ENCODE measurements at regions not wholly inside any gene's neighbourhood (a gene's known extent, or its start where the extent isn't known, plus 50 kb on each side); places are given as distances from the start of the nearest gene placed in this dataset.
A peak's percentile ranks its signal among the peaks of the same experiment; 100 is the strongest.

DNA sequence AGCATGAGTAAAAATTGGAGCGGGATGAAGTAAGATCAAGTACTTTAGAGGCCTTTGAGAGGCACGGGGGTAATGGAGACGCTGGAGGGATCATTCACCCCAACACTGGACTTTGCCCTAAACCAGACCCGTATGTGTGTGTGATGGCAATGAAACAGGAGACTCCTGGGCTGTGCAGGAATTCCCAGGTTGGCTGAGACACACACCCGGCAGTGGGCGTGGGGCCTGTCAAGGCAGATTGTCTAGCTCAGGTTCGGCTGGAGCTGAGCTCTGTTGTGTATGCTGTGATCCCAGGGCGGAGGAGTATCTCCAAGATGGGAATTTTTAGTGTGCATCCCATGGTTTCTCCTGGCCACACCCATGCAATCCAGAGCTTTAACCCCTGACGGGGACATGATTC lies 83.2 kb upstream of the MC2R start:
- intact Hi-C loops (cut with DNase I): no loop called here
- Histone ChIP-seq H3K36me3 (replicated peaks in 1 of 2) (no peaks in the 10 kb centered on the region), H3K9me3 (replicated peaks in 1 of 3) (no peaks in the 10 kb centered on the region), H3K27me3 (no peaks in the 10 kb centered on the region), H3K4me3 (no peak overlapping the region), H3K4me1 (replicated peaks in 1 of 2) (no peaks in the 10 kb centered on the region), H3K27ac (no peak overlapping the region)
- no peak for TF ChIP-seq POLR2A (IDR thresholded peaks at IDR 0.05)
- TF ChIP-seq, protein P1, sequence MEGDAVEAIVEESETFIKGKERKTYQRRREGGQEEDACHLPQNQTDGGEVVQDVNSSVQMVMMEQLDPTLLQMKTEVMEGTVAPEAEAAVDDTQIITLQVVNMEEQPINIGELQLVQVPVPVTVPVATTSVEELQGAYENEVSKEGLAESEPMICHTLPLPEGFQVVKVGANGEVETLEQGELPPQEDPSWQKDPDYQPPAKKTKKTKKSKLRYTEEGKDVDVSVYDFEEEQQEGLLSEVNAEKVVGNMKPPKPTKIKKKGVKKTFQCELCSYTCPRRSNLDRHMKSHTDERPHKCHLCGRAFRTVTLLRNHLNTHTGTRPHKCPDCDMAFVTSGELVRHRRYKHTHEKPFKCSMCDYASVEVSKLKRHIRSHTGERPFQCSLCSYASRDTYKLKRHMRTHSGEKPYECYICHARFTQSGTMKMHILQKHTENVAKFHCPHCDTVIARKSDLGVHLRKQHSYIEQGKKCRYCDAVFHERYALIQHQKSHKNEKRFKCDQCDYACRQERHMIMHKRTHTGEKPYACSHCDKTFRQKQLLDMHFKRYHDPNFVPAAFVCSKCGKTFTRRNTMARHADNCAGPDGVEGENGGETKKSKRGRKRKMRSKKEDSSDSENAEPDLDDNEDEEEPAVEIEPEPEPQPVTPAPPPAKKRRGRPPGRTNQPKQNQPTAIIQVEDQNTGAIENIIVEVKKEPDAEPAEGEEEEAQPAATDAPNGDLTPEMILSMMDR (IDR thresholded peaks at IDR 0.05): no peak
- DNase-seq: no peak
- 72 to 82% (median 79%) methylated on average over 5 to 9 of the region's 9 CpGs for WGBS, 4 donors

DNA sequence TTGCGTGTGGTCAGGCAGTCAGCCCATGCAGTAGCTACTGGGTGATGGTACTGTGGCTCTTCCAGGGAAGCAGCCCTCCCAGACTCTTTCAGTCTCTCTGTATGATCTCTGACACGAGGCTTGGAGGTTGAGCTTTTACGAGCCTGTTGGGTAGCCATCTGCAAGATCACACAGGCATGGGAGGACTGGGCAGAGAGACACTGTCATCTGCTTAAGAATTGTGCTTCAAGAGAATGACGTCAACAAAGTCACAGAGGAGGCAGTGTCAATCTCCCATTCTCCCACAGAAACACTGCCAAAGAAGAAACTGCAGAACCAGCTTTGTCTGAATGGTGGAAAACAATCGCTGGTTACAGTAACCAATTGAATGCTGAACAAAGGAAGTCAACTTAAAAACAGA lies 78.4 kb upstream of the MC2R start:
- no peak for DNase-seq
- H3K4me1 ChIP-seq (replicated peaks in 1 of 2): no peaks in the 10 kb centered on the region
- no peaks in the 10 kb centered on the region for H3K9me3 ChIP-seq (replicated peaks in 1 of 3)
- no peaks in the 10 kb centered on the region for H3K27me3 ChIP-seq
- no peaks in the 10 kb centered on the region for H3K36me3 ChIP-seq (replicated peaks in 1 of 2)
- 70 to 89% (median 76%) methylated on average over 4 to 5 of the region's 5 CpGs for WGBS, 4 donors
- intact Hi-C loops (cut with DNase I): no loop called here
- no peak overlapping the region for H3K27ac ChIP-seq
- TF ChIP-seq, protein P1 (IDR thresholded peaks at IDR 0.05): no peak
- TF ChIP-seq POLR2A (IDR thresholded peaks at IDR 0.05): no peak
- H3K4me3 ChIP-seq: no peak overlapping the region

DNA sequence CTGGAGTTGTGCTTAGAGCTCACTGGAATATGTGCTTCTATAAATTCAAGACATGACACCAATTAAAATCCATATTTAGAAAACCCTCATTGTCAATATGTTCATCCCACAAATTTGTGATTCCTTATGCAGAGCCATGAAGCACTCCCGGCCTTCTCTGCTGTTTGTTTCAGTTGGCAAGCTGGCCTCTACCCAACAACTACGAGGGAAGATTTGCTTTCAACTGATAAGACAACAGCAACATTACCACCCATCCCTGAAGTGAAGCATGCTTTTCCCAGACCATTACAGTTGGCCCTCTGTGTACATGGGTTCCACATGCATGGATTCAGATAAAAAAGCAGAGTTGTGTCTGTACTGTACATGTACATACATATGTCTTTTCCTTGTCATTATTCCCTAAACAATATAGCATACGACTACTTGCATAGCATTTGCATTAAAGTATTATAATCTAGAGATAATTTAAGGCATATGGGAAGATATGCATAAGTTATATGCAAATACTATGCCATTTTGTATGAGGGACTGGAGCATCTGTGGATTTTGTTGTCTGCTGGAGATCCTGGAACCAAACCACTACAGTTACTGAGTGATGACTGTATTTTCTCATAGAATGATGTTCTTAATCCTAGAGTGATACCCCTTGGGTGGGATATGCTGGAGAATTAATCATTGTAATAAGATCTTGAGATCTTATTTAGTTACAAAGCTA lies 77.6 kb upstream of the MC2R start:
- WGBS, 4 donors: 51 to 65% (median 62%) methylated on average over 3 of the region's 3 CpGs
- no peak for TF ChIP-seq POLR2A (IDR thresholded peaks at IDR 0.05)
- TF ChIP-seq, protein P1 (IDR thresholded peaks at IDR 0.05): no peak
- Histone ChIP-seq H3K36me3 (replicated peaks in 1 of 2) (no peaks in the 10 kb centered on the region), H3K4me3 (no peak overlapping the region), H3K27me3 (no peaks in the 10 kb centered on the region), H3K27ac (no peak overlapping the region), H3K4me1 (replicated peaks in 1 of 2) (no peaks in the 10 kb centered on the region), H3K9me3 (replicated peaks in 1 of 3) (no peaks in the 10 kb centered on the region)
- intact Hi-C loops (cut with DNase I): no loop called here
- no peak for DNase-seq

DNA sequence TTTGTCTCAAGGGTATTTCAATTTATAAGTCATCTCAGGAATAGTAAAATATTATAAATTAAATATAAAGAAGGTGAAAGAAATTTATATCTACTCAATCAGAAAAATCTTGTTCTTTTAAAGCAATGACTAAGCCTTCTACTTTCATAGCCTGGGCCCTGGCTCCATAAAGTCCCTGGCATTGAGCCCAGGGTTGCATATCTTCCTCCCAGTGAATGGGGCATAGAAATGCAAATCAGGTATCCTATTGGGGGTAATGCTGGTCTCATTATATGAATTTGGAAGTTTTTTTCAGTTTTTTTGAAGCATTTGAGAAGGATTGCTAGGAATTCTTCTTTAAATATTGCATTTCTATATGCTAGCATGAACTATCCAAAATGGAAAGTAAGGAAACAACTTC lies 73.9 kb upstream of the MC2R start:
- peak in 3 of 7 donors; percentile 20 to 31 (median 23) for DNase-seq
- no peaks in the 10 kb centered on the region for H3K36me3 ChIP-seq (replicated peaks in 1 of 2)
- no peaks in the 10 kb centered on the region for H3K4me1 ChIP-seq (replicated peaks in 1 of 2)
- H3K4me3 ChIP-seq: no peak overlapping the region
- H3K27ac ChIP-seq: no peak overlapping the region
- intact Hi-C loops (cut with DNase I): no loop called here
- H3K27me3 ChIP-seq: no peaks in the 10 kb centered on the region
- H3K9me3 ChIP-seq (replicated peaks in 1 of 3): no peaks in the 10 kb centered on the region
- TF ChIP-seq POLR2A (IDR thresholded peaks at IDR 0.05): no peak
- TF ChIP-seq, protein P1 (IDR thresholded peaks at IDR 0.05): no peak
